ENCODE measurements at regions not wholly inside any gene's neighbourhood (a gene's known extent, or its start where the extent isn't known, plus 50 kb on each side); places are given as distances from the start of the nearest gene placed in this dataset.
"Not testable (repeated sequence)": the region's sequence is repeated elsewhere in the genome, so short reads cannot be mapped to it uniquely, and the experiment has no call there.

GRCh38 chr2:175342085-175342484, 160.6 kb upstream of the ATP5MC3 start:
- TF ChIP-seq GABPA (IDR thresholded peaks at IDR 0.05; ENCODE audit: low read depth) = no peak
- no peak for TF ChIP-seq SPI1 (IDR thresholded peaks at IDR 0.05; ENCODE audit: borderline replicate concordance, low read depth)
- no peak for TF ChIP-seq POLR2AphosphoS5 (IDR thresholded peaks at IDR 0.05; ENCODE audit: low read depth)
- no peak for TF ChIP-seq CTCF (IDR thresholded peaks at IDR 0.05; ENCODE audit: insufficient read depth, low read length)
- no peak for TF ChIP-seq REST (IDR thresholded peaks at IDR 0.05; ENCODE audit: insufficient replicate concordance, low read depth)
- no peak for DNase-seq (ENCODE audit: low read depth in 1 of 2, low spot score in 1 of 2)
- no peak overlapping the region for H3K27ac ChIP-seq (replicated peaks)
- no peak overlapping the region for H3K4me3 ChIP-seq (replicated peaks; ENCODE audit: insufficient read depth, low read length)
- H3K27me3 ChIP-seq (ENCODE audit: insufficient read depth, poor library complexity, severe bottlenecking) = peaks cover 2% of the 10 kb centered on the region

DNA sequence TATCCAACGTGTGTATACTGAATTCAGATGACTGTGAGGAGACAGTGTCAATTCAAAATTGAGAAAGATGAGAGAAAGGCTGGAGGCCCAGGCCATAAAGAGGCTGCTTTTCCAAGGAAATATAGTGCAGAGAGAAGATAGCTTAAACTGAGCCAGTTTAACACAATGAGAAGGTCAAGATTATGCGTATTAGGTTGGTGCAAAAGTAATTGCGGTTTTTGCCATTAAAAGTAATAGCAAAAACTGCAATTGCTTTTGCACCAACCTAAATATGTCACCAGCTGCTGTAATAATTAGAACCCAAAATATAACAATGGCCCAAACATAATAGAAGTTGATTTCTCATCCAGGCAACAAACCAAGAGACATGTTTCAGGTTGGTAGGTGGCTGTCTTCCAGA, 148.7 kb upstream of the ATP5MC3 start:
- no peak overlapping the region for H3K4me3 ChIP-seq (replicated peaks; ENCODE audit: insufficient read depth, low read length)
- peaks cover 1% of the 10 kb centered on the region for H3K27me3 ChIP-seq (ENCODE audit: insufficient read depth, poor library complexity, severe bottlenecking)
- DNase-seq (ENCODE audit: low read depth in 1 of 2, low spot score in 1 of 2) = no peak
- TF ChIP-seq SPI1 (IDR thresholded peaks at IDR 0.05; ENCODE audit: borderline replicate concordance, low read depth) (no peak), GABPA (IDR thresholded peaks at IDR 0.05; ENCODE audit: low read depth) (no peak), CTCF (IDR thresholded peaks at IDR 0.05; ENCODE audit: insufficient read depth, low read length) (no peak), POLR2AphosphoS5 (IDR thresholded peaks at IDR 0.05; ENCODE audit: low read depth) (no peak), REST (IDR thresholded peaks at IDR 0.05; ENCODE audit: insufficient replicate concordance, low read depth) (no peak)
- no peak overlapping the region for H3K27ac ChIP-seq (replicated peaks)

- no peaks in the 10 kb centered on the region for H3K27me3 ChIP-seq (ENCODE audit: insufficient read depth, poor library complexity, severe bottlenecking)
- H3K4me3 ChIP-seq (replicated peaks; ENCODE audit: insufficient read depth, low read length) = no peak overlapping the region
- DNase-seq (ENCODE audit: low read depth in 1 of 2, low spot score in 1 of 2) = no peak
- no peak for TF ChIP-seq SPI1 (IDR thresholded peaks at IDR 0.05; ENCODE audit: borderline replicate concordance, low read depth)
- TF ChIP-seq GABPA (IDR thresholded peaks at IDR 0.05; ENCODE audit: low read depth) = no peak
- no peak for TF ChIP-seq POLR2AphosphoS5 (IDR thresholded peaks at IDR 0.05; ENCODE audit: low read depth)
- TF ChIP-seq REST (IDR thresholded peaks at IDR 0.05; ENCODE audit: insufficient replicate concordance, low read depth) = no peak
- TF ChIP-seq CTCF (IDR thresholded peaks at IDR 0.05; ENCODE audit: insufficient read depth, low read length) = no peak
- H3K27ac ChIP-seq (replicated peaks) = no peak overlapping the region
Observed at GRCh38 chr2:175326801-175327200, 145.3 kb upstream of the ATP5MC3 start.

DNA sequence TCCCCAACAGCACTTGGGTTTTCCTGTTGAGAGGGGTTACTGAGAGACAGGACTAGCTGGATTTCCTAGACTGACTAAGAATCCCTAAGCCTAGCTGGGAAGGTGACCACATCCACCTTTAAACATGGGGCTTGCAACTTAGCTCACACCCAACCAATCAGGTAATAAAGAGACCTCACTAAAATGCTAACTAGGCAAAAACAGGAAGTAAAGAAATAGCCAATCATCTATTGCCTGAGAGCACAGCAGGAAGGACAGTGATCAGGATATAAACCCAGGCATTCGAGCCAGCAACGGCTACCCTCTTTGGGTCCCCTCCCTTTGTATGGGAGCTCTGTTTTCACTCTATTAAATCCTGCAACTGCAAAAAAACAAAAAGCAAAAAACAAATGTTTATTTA, 144.7 kb upstream of the ATP5MC3 start:
- H3K4me3 ChIP-seq (replicated peaks; ENCODE audit: insufficient read depth, low read length); H3K27me3 ChIP-seq (ENCODE audit: insufficient read depth, poor library complexity, severe bottlenecking); H3K27ac ChIP-seq (replicated peaks); DNase-seq (ENCODE audit: low read depth in 1 of 2, low spot score in 1 of 2): not testable (repeated sequence)

Data from HL-60 (cell line).